Adrenal gland (tissue), 9 donors: ENCODE measurements at regions not wholly inside any gene's neighbourhood (a gene's known extent, or its start where the extent isn't known, plus 50 kb on each side); places are given as distances from the start of the nearest gene placed in this dataset.

Experiments
- DNase-seq, 7 donors: peaks; one replicate each; pipeline ENCODE4 v3.0.0-alpha.2; 2019 to 2020
- H3K27ac ChIP-seq, 5 donors: fragments of 200-600 bp; sonication (generic) in 4 of 5; 1 replicate in 3 of 5; 2 replicates in 2 of 5; pipeline versions ENCODE4 v1.5.1 to v1.8.0; 2016 to 2020; ENCODE audit warnings: mild to moderate bottlenecking in 1 of 5
- H3K27me3 ChIP-seq: fragments of 200-600 bp; 2 replicates; pipeline ENCODE4 v1.8.0; 2021
- H3K36me3 ChIP-seq, 2 donors: fragments of 200-600 bp; replicated peaks in 1 of 2; 1 replicate in 1 of 2; 2 replicates in 1 of 2; pipeline versions ENCODE4 v1.5.1 to v1.8.0; 2018 to 2022
- H3K4me1 ChIP-seq, 2 donors: fragments of 200-600 bp; replicated peaks in 1 of 2; 1 replicate in 1 of 2; 2 replicates in 1 of 2; pipeline versions ENCODE4 v1.5.1 to v1.8.0; 2018 to 2021
- H3K4me3 ChIP-seq, 4 donors: fragments of 200-600 bp; sonication (generic) in 3 of 4; one replicate each; pipeline ENCODE4 v1.5.1; 2016 to 2018
- H3K9me3 ChIP-seq, 3 donors: fragments of 200-600 bp; sonication (generic) in 1 of 3; replicated peaks in 1 of 3; 1 replicate in 2 of 3; 2 replicates in 1 of 3; pipeline versions ENCODE4 v1.5.1 to v1.8.0; 2016 to 2021
- CTCF ChIP-seq, 6 experiments: fragments of 450-650 bp in 4 of 6; fragments of 200-600 bp in 2 of 6; sonication (generic) in 1 of 6; IDR thresholded peaks; 1 replicate in 5 of 6; 2 replicates in 1 of 6; pipeline versions ENCODE4 v1.5.1 to v1.8.0; 2016 to 2021; ENCODE audit warnings: antibody characterized with exemption in 6 of 6, mild to moderate bottlenecking in 2 of 6, moderate library complexity in 1 of 6
- POLR2A ChIP-seq, 2 donors: fragments of 450-650 bp; IDR thresholded peaks; one replicate each; pipeline ENCODE4 v1.6.1; 2017; ENCODE audit warnings: antibody characterized with exemption in 2 of 2, mild to moderate bottlenecking in 2 of 2, moderate library complexity in 1 of 2
- WGBS, 4 donors: extraction: QIAGEN DNeasy Blood & Tissue Kit in 2 of 4; methylation state at CpG; one replicate each; pipeline versions ENCODE4 v1.1.5 to v1.1.7; 2013 to 2017; 5-methylcytosine and 5-hydroxymethylcytosine counted together
- intact Hi-C, 2 donors: fragments of 100-400 bp; cut with DNase I; formaldehyde crosslinking; loops; one replicate each; pipeline versions ENCODE4 v1.14.1 to v1.15.0; 2022 to 2023
- donor health status: healthy with polysubstance abuse.
- donor health status: Bipolar disorder and iron deficiency.
- donor health status: DM: yes; HTN: yes; CAD: no.
- donor health status: DM: no; HTN: no; CAD: no.
- donor health status: DM: no; HTN: no; CAD: no.

- Histone ChIP-seq H3K4me3 (no peak overlapping the region), H3K36me3 (no peaks in the 10 kb centered on the region), H3K4me1 (peaks cover 9 to 14% of the 10 kb centered on the region in 2 donors), H3K27me3 (no peaks in the 10 kb centered on the region), H3K27ac (no peak overlapping the region), H3K9me3 (no peaks in the 10 kb centered on the region)
- intact Hi-C loops, result no loop called here
- TF ChIP-seq CTCF (IDR thresholded peaks at IDR 0.05) (no peak), POLR2A (IDR thresholded peaks at IDR 0.05) (no peak)
- 32 to 53% (median 43%) methylated on average over 4 of the region's 4 CpGs for WGBS, 4 donors
- DNase-seq, result no peak
Measured at GRCh38 chr10:94103801-94104221, 110.1 kb downstream of the PLCE1 start.

DNA sequence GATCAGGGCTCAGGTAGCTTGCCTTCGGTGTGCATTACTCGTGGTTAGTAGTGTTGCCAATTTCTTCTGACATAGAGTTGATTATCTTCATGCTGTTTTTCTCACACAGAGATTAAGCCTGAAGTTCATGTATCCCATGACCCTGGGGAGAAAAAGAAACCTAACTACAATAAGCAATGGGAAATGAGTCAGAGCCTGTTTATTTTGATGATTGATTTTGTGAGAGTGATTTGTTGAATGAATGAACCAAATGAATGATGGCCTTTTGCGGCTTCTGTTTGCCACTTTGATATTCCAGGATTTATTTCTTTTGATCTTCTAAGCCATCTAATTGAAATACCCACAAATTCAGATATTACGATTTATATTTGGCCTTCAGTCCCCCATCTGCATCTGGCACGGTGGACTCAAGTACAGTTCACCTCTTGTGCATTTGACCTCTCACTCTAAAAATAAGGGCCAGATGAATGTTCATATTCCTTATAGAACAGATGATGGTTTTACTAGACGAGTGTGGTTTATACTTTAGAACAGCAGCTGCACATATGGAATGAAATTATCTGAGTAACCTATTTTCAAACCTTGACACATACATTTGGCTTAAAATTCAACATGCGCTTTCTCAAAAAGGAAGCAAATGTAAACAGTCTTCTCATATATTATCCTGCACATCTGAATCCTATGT lies 110.7 kb downstream of the PLCE1 start:
- no peak overlapping the region for H3K4me3 ChIP-seq
- no peaks in the 10 kb centered on the region for H3K36me3 ChIP-seq
- intact Hi-C loops, result no loop called here
- H3K9me3 ChIP-seq, result no peaks in the 10 kb centered on the region
- TF ChIP-seq CTCF (IDR thresholded peaks at IDR 0.05), result no peak
- WGBS, 4 donors, result 44 to 50% (median 46%) methylated on average over 7 of the region's 7 CpGs
- H3K4me1 ChIP-seq, result peaks cover 9 to 14% of the 10 kb centered on the region in 2 donors
- DNase-seq, result no peak
- H3K27me3 ChIP-seq, result no peaks in the 10 kb centered on the region
- no peak overlapping the region for H3K27ac ChIP-seq

DNA sequence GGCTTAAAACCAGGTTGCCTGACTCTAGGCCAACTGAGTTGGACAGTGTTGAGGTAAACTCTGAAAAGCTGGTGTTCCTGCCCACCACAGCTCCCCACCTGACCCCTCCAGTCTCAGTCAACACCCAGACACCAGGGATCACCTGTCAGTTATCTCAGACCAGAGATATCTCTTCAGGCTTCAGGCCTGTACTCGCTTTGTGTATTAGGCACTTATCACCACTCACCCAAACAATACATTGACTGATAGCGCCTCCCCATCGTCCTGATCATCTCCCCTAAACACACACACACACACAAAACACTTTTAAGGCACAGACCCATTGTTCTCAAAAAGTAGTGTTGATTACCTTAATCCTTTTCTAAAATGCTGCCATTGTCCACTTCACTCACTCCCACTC lies 111.5 kb downstream of the PLCE1 start:
- Histone ChIP-seq H3K36me3 (no peaks in the 10 kb centered on the region), H3K4me1 (peaks cover 9 to 14% of the 10 kb centered on the region in 2 donors), H3K27me3 (no peaks in the 10 kb centered on the region), H3K4me3 (no peak overlapping the region), H3K9me3 (no peaks in the 10 kb centered on the region), H3K27ac (no peak overlapping the region)
- 91 to 96% (median 93%) methylated on average over 3 of the region's 3 CpGs for WGBS, 4 donors
- no peak for DNase-seq
- intact Hi-C loops, result no loop called here
- no peak for TF ChIP-seq CTCF (IDR thresholded peaks at IDR 0.05)
- TF ChIP-seq POLR2A (IDR thresholded peaks at IDR 0.05), result no peak

DNA sequence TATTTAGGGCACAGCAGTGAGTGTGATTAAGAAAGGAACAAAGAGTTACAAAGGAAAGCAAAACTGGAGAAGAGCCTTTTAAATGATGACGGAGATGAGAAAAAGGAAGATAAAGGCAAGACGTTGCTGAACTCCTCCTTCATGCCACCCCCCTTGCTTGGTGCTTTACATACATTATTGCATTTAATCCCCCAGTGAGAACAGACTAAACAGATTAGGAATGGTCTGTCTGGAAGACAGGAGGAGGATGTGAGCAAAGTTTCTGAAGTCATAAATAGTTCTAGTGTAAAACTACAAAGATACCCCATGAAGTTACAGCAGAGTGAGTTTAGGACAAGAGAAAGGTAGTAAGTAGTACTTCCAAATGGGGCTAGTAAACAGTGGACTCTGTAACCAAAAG lies 113.5 kb downstream of the PLCE1 start:
- intact Hi-C loops, result no loop called here
- TF ChIP-seq CTCF (IDR thresholded peaks at IDR 0.05) (no peak), POLR2A (IDR thresholded peaks at IDR 0.05) (no peak)
- Histone ChIP-seq H3K9me3 (no peaks in the 10 kb centered on the region), H3K27me3 (no peaks in the 10 kb centered on the region), H3K27ac (no peak overlapping the region), H3K4me1 (peaks cover 9 to 14% of the 10 kb centered on the region in 2 donors), H3K36me3 (no peaks in the 10 kb centered on the region), H3K4me3 (no peak overlapping the region)
- DNase-seq, result no peak
- 41 to 47% (median 46%) methylated on average over 2 of the region's 2 CpGs for whole genome bisulfite sequencing, 4 donors
